ENCODE measurements at regions not wholly inside any gene's neighbourhood (a gene's known extent, or its start where the extent isn't known, plus 50 kb on each side); places are given as distances from the start of the nearest gene placed in this dataset.

- H3K27ac ChIP-seq (ENCODE audit: low read depth, low read length) = no peak overlapping the region
- H3K56ac ChIP-seq (replicated peaks; ENCODE audit: insufficient read length, low read depth, low read length) = no peak overlapping the region
- no peak overlapping the region for H2BK5ac ChIP-seq (ENCODE audit: low read depth, low read length)
- 77% methylated on average over 5 of the region's 5 CpGs; no CpG with 5 or more reads in 1 of the 2 experiments for WGBS, 2 experiments (ENCODE audit: extremely low coverage in 1 of 2, insufficient coverage in 1 of 2, insufficient read length in 1 of 2, insufficient replicate concordance in 2 of 2, low coverage in 1 of 2, low lambda C conversion rate in 2 of 2, missing lambda C conversion rate in 1 of 2)
- no peaks in the 10 kb centered on the region for H3K79me2 ChIP-seq (ENCODE audit: control insufficient read depth in 1 of 2, insufficient read depth in 2 of 2, low read length in 2 of 2)
- no peaks in the 10 kb centered on the region for H3K36me3 ChIP-seq (ENCODE audit: control insufficient read depth in 2 of 4, insufficient read depth in 4 of 4, low read length in 3 of 4)
- no peak overlapping the region for H3K14ac ChIP-seq (ENCODE audit: insufficient read length)
- CTCF ChIA-PET (ENCODE audit: partially characterized antibody) = interaction anchor here (1.2 kb wide), 1 partner anchor 29 kb away, joined by 4 read pairs; no protein-coding TSS in a partner anchor
- POLR2A ChIA-PET (ENCODE audit: partially characterized antibody) = interaction anchor here (1.2 kb wide), 1 partner anchor 67 kb away, joined by 3 read pairs; the partner anchor contains the start of gene PNRC1
- H2BK12ac ChIP-seq (ENCODE audit: low read depth, low read length) = no peak overlapping the region
- H3K4ac ChIP-seq (replicated peaks; ENCODE audit: insufficient read length, low read depth, low read length) = no peak overlapping the region
- no peak for TF ChIP-seq BACH1 (IDR thresholded peaks at IDR 0.05; ENCODE audit: low read length)
- no peak for TF ChIP-seq HDAC2 (IDR thresholded peaks at IDR 0.05; ENCODE audit: borderline replicate concordance in 1 of 2, low read depth in 2 of 2, low read length in 2 of 2)
- TF ChIP-seq KDM5A (IDR thresholded peaks at IDR 0.05; ENCODE audit: low read length) = no peak
- TF ChIP-seq USF2 (IDR thresholded peaks at IDR 0.05; ENCODE audit: low read length) = no peak
- no peak for TF ChIP-seq RAD21 (IDR thresholded peaks at IDR 0.05 in 1 of 2, conservative IDR thresholded peaks at IDR 0.05 in 1 of 2; ENCODE audit: low read depth in 2 of 2, low read length in 2 of 2)
- no peak for TF ChIP-seq CBX5 (IDR thresholded peaks at IDR 0.05; ENCODE audit: low read depth, low read length)
- TF ChIP-seq RBBP5 (IDR thresholded peaks at IDR 0.05; ENCODE audit: borderline replicate concordance, low read depth, low read length) = no peak
- FAIRE-seq = no peak
- no peak overlapping the region for H2AK5ac ChIP-seq (ENCODE audit: low read depth, low read length)
- no peak overlapping the region for H2BK15ac ChIP-seq (ENCODE audit: low read length)
- no peak overlapping the region for H4K91ac ChIP-seq (replicated peaks; ENCODE audit: insufficient read length, low read length)
- H3K4me2 ChIP-seq (ENCODE audit: insufficient read depth in 1 of 2, low read depth in 2 of 2, low read length in 2 of 2) = no peak overlapping the region
- no peak overlapping the region for H3K9ac ChIP-seq (replicated peaks in 1 of 4; ENCODE audit: extremely low read depth in 1 of 4, low read depth in 3 of 4, low read length in 3 of 4)
- H3K27me3 ChIP-seq (replicated peaks in 1 of 4; ENCODE audit: control insufficient read depth in 3 of 4, extremely low read depth in 1 of 4, insufficient read depth in 3 of 4, low read length in 3 of 4) = no peaks in the 10 kb centered on the region
- H2BK20ac ChIP-seq (ENCODE audit: low read length) = no peak overlapping the region
- no peak overlapping the region for H4K8ac ChIP-seq (ENCODE audit: extremely low read depth, insufficient read depth, low read length)
- no peaks in the 10 kb centered on the region; the same call in 1 of the 2 replicates for H3K23me2 ChIP-seq (ENCODE audit: low read depth, low read length)
- no peak overlapping the region for H2AFZ ChIP-seq (ENCODE audit: low read length)
- H2BK120ac ChIP-seq (replicated peaks; ENCODE audit: low read depth, low read length) = no peak overlapping the region
- H3K4me3 ChIP-seq (ENCODE audit: extremely low read depth in 1 of 4, insufficient read depth in 2 of 4, low read depth in 3 of 4, low read length in 4 of 4) = no peak overlapping the region
- no peaks in the 10 kb centered on the region for H4K20me1 ChIP-seq (replicated peaks in 1 of 2; ENCODE audit: control insufficient read depth in 1 of 2, insufficient read depth in 2 of 2, low read length in 2 of 2)
- no peak overlapping the region for H3K23ac ChIP-seq (ENCODE audit: insufficient read length)
- no peak overlapping the region for H4K5ac ChIP-seq (ENCODE audit: insufficient read length, low read depth, low read length)
- no peaks in the 10 kb centered on the region for H3K9me3 ChIP-seq (ENCODE audit: insufficient read depth in 2 of 2, low read depth in 1 of 2, low read length in 1 of 2)
- H3K79me1 ChIP-seq (ENCODE audit: low read depth, low read length) = no peaks in the 10 kb centered on the region
- no peak overlapping the region for H3K18ac ChIP-seq (ENCODE audit: extremely low read depth, low read length)
- peaks cover 0 to 4% (median 3%) of the 10 kb centered on the region in 4 experiments; a peak in 3 of 7 replicates for H3K4me1 ChIP-seq (replicated peaks in 1 of 4; ENCODE audit: control insufficient read depth in 3 of 4, insufficient read depth in 4 of 4, low read length in 3 of 4)
- DNase-seq (ENCODE audit: low read depth in 1 of 2, low spot score in 2 of 2) = no peak
Measured at GRCh38 chr6:89013438-89013837, 50.0 kb upstream of the RNGTT start.

Measured in H1 (cell line).